GM19351 (cell line): ENCODE measurements at regions not wholly inside any gene's neighbourhood (a gene's known extent, or its start where the extent isn't known, plus 50 kb on each side); places are given as distances from the start of the nearest gene placed in this dataset.

Experiments used
- ATAC-seq: cut with Tn5 transposase; IDR thresholded peaks from one replicate; pipeline ENCODE4 v1.9.1; 2021; ENCODE audit warnings: mild to moderate bottlenecking, moderate library complexity; ENCODE audit not compliant: unreplicated experiment

GRCh38 chr7:18445483-18445882, 50.1 kb upstream of the HDAC9 start:
- no peak for ATAC-seq
